Loucy (cell line): ENCODE measurements at regions not wholly inside any gene's neighbourhood (a gene's known extent, or its start where the extent isn't known, plus 50 kb on each side); places are given as distances from the start of the nearest gene placed in this dataset.

ENCODE experiments used
- H2AFZ ChIP-seq: fragments of 200-600 bp; sonication (generic); 2 replicates; pipeline ENCODE4 v1.6.0; 2016; ENCODE audit warnings: antibody characterized with exemption, mild to moderate bottlenecking, low read length, moderate library complexity
- H3F3A ChIP-seq: fragments of 200-600 bp; 2 replicates; pipeline ENCODE4 v1.6.0; 2016; ENCODE audit warnings: antibody characterized with exemption, low read depth, mild to moderate bottlenecking
- H3K27me3 ChIP-seq: fragments of 200-600 bp; sonication (generic); 2 replicates; pipeline ENCODE4 v1.6.1; 2014; ENCODE audit warnings: low read length, mild to moderate bottlenecking; ENCODE audit not compliant: insufficient read depth, poor library complexity, severe bottlenecking
- H3K36me3 ChIP-seq: fragments of 200-600 bp; sonication (generic); 2 replicates; pipeline ENCODE4 v1.6.1; 2016; ENCODE audit warnings: low read length; ENCODE audit not compliant: insufficient read depth
- H3K4me1 ChIP-seq: fragments of 200-600 bp; sonication (generic); 2 replicates; pipeline ENCODE4 v1.5.1; 2014; ENCODE audit warnings: low read length, mild to moderate bottlenecking; ENCODE audit not compliant: insufficient read depth, poor library complexity, severe bottlenecking
- H3K4me2 ChIP-seq: fragments of 200-600 bp; sonication (generic); 2 replicates; pipeline ENCODE4 v1.6.0; 2014; ENCODE audit warnings: antibody characterized with exemption, low read length, low read depth, mild to moderate bottlenecking; ENCODE audit not compliant: poor library complexity, severe bottlenecking
- H3K4me3 ChIP-seq: fragments of 200-600 bp; sonication (generic); 2 replicates; pipeline ENCODE4 v1.5.1; 2014; ENCODE audit warnings: low read length, mild to moderate bottlenecking, mixed read lengths; ENCODE audit not compliant: poor library complexity, severe bottlenecking
- H3K79me2 ChIP-seq: fragments of 200-600 bp; sonication (generic); 2 replicates; pipeline ENCODE4 v1.6.1; 2014; ENCODE audit warnings: low read length; ENCODE audit not compliant: insufficient read depth
- H3K9ac ChIP-seq: fragments of 200-600 bp; sonication (generic); 2 replicates; pipeline ENCODE4 v1.6.0; 2014; ENCODE audit warnings: mild to moderate bottlenecking, low read depth, low read length, moderate library complexity; ENCODE audit not compliant: poor library complexity, severe bottlenecking
- H3K9me2 ChIP-seq: fragments of 200-600 bp; sonication (generic); replicated peaks from 2 replicates; pipeline ENCODE4 v1.6.1; 2016; ENCODE audit warnings: low read depth, low read length, mixed read lengths
- H3K9me3 ChIP-seq: fragments of 200-600 bp; sonication (generic); 2 replicates; pipeline ENCODE4 v1.6.1; 2014; ENCODE audit warnings: mild to moderate bottlenecking, antibody characterized with exemption, low read length, low read depth; ENCODE audit not compliant: insufficient read depth
- H4K20me1 ChIP-seq: fragments of 200-600 bp; sonication (generic); 2 replicates; pipeline ENCODE4 v1.6.0; 2014; ENCODE audit warnings: antibody characterized with exemption, low read length, mild to moderate bottlenecking; ENCODE audit not compliant: insufficient read depth, poor library complexity, severe bottlenecking
- CTCF ChIP-seq: fragments of 200-600 bp; sonication (generic); conservative IDR thresholded peaks from 2 replicates; pipeline ENCODE4 v1.5.1; 2014; ENCODE audit warnings: mild to moderate bottlenecking, antibody characterized with exemption, low read length
- EZH2phosphoT487 ChIP-seq: fragments of 200-600 bp; IDR thresholded peaks from 2 replicates; pipeline ENCODE4 v1.6.1; 2018; ENCODE audit warnings: antibody characterized with exemption, mild to moderate bottlenecking, moderate library complexity, borderline replicate concordance

GRCh38 chr18:56067214-56067894 is 479.4 kb upstream of the TCF4 start:
- TF ChIP-seq EZH2phosphoT487 (no peak), CTCF (no peak)
- Histone ChIP-seq H3K4me1 (no peaks in the 10 kb centered on the region), H3K36me3 (no peaks in the 10 kb centered on the region), H3K79me2 (no peaks in the 10 kb centered on the region), H3K9me2 (no peaks in the 10 kb centered on the region), H3K9ac (no peak overlapping the region), H3K4me3 (no peak overlapping the region), H3K4me2 (no peak overlapping the region), H3K27me3 (no peaks in the 10 kb centered on the region), H2AFZ (no peak overlapping the region), H4K20me1 (no peaks in the 10 kb centered on the region), H3F3A (no peaks in the 10 kb centered on the region), H3K9me3 (no peaks in the 10 kb centered on the region)

- H3K9me2 ChIP-seq = no peaks in the 10 kb centered on the region
- no peaks in the 10 kb centered on the region for H3K79me2 ChIP-seq
- H3K4me3 ChIP-seq = no peak overlapping the region
- H3K4me2 ChIP-seq = no peak overlapping the region
- TF ChIP-seq CTCF (no peak), EZH2phosphoT487 (no peak)
- no peaks in the 10 kb centered on the region for H3K4me1 ChIP-seq
- no peaks in the 10 kb centered on the region for H3F3A ChIP-seq
- no peaks in the 10 kb centered on the region for H3K36me3 ChIP-seq
- no peak overlapping the region for H3K9ac ChIP-seq
- no peaks in the 10 kb centered on the region for H4K20me1 ChIP-seq
- H3K27me3 ChIP-seq = no peaks in the 10 kb centered on the region
- no peaks in the 10 kb centered on the region for H3K9me3 ChIP-seq
- H2AFZ ChIP-seq = no peak overlapping the region
These were observed 478.7 kb upstream of the TCF4 start for GRCh38 chr18:56066524-56067213.

- Histone ChIP-seq H4K20me1 (no peaks in the 10 kb centered on the region), H2AFZ (no peak overlapping the region), H3K27me3 (no peaks in the 10 kb centered on the region), H3K9me3 (no peaks in the 10 kb centered on the region), H3K9me2 (no peaks in the 10 kb centered on the region), H3K4me2 (no peak overlapping the region), H3K4me3 (no peak overlapping the region), H3K9ac (no peak overlapping the region), H3F3A (no peaks in the 10 kb centered on the region), H3K36me3 (no peaks in the 10 kb centered on the region), H3K4me1 (no peaks in the 10 kb centered on the region), H3K79me2 (no peaks in the 10 kb centered on the region)
- no peak for TF ChIP-seq EZH2phosphoT487
- TF ChIP-seq CTCF = no peak
These were observed 477.1 kb upstream of the TCF4 start for GRCh38 chr18:56065086-56065485.
